Retinal pigment epithelial cell (primary cell): ENCODE measurements at regions not wholly inside any gene's neighbourhood (a gene's known extent, or its start where the extent isn't known, plus 50 kb on each side); places are given as distances from the start of the nearest gene placed in this dataset.

Experiments
- DNase-seq: peaks from one replicate; pipeline ENCODE4 v3.0.0-alpha.2; 2010; ENCODE audit warnings: low read depth
- H3K4me3 ChIP-seq: 2 replicates; pipeline ENCODE4 v1.5.1; 2011; ENCODE audit warnings: mild to moderate bottlenecking, low read length, control low read depth, moderate library complexity
- TF ChIP-seq, protein P1 (sequence below): conservative IDR thresholded peaks from 2 replicates; pipeline ENCODE4 v1.5.1; 2011; ENCODE audit warnings: low read depth, low read length, control low read depth, inconsistent platforms

DNA sequence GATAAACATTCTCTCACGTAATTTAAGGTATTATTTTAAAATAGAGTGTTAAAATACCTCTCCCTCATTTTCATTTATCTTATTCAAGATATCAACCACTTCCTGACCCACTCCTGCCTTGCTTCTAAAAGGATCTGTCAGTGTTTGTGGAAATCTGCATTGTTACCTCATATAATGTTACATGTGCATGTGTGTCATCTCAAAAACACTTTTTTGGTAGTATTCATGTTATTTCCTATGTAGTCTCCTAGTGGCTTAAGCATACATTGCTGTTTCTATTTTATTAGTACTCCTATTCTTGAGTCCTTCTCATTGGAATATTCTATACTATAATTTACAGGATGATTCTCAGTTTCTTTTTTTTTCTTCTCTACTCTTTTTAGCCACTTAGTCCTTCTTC is 1360.7 kb upstream of the CELF2 start:
- DNase-seq = no peak
- no peak overlapping the region for H3K4me3 ChIP-seq
- TF ChIP-seq, protein P1, sequence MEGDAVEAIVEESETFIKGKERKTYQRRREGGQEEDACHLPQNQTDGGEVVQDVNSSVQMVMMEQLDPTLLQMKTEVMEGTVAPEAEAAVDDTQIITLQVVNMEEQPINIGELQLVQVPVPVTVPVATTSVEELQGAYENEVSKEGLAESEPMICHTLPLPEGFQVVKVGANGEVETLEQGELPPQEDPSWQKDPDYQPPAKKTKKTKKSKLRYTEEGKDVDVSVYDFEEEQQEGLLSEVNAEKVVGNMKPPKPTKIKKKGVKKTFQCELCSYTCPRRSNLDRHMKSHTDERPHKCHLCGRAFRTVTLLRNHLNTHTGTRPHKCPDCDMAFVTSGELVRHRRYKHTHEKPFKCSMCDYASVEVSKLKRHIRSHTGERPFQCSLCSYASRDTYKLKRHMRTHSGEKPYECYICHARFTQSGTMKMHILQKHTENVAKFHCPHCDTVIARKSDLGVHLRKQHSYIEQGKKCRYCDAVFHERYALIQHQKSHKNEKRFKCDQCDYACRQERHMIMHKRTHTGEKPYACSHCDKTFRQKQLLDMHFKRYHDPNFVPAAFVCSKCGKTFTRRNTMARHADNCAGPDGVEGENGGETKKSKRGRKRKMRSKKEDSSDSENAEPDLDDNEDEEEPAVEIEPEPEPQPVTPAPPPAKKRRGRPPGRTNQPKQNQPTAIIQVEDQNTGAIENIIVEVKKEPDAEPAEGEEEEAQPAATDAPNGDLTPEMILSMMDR = no peak

DNA sequence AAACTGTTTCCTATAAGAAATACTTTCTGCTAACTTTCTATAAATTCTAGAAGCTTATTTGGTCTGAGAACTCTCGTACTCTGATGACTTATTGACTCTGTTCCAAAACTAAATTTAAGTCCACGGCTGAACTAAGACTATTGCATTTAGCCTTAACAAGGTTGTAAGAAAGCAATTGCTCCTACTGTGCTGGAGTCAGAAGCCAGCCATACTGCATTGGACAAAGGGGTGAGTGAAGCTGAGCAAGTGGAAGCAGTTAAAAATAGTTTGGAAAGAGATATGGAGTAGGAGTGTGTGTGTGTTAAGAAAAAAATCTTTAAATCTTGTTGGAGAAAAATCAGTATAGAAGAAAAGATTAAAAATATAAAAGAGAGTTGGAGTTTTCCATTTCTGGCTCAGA is 1360.1 kb upstream of the CELF2 start:
- no peak for DNase-seq
- H3K4me3 ChIP-seq = no peak overlapping the region
- TF ChIP-seq, protein P1 = no peak

DNA sequence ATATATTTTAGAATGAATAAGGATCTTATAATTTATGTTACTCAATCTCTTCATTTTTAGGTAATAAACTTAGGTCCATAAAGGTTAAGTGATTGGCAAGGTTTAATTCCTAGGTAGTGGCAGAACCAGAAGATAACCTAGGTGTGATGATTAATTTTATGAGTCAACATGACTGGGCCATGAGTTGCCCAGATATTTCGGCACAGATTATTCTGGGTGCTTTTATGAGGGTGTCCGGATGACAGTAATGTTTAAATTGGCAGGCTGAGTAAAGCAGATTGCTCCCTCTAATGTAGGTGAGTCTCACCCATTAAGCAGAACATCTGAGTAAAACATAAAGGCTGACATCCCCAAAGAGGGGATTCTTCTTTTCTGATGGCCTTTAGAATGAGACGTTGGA is 1349.3 kb upstream of the CELF2 start:
- TF ChIP-seq, protein P1 = no peak
- DNase-seq = no peak
- H3K4me3 ChIP-seq = no peak overlapping the region

DNA sequence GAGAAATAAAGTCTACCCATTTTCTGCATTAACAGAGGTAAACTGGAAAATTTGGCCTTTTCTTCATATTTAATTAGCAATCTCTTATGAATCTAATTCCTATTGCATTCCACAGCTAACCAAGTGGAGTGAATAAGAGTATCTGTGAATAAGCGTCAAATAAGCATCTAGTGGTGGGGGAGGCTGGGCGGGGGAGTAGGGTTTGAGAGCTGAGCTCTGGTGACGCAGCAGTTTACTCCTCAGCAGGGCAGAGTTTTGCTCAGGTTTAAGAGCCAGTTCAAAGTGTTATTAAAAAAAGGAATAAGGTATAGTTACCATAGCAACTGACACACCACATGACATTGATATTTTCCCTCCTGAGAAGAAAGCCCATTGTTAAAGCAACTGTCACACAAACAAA is 1346.8 kb upstream of the CELF2 start:
- DNase-seq = peak; percentile 31
- H3K4me3 ChIP-seq = no peak overlapping the region
- TF ChIP-seq, protein P1 = no peak

DNA sequence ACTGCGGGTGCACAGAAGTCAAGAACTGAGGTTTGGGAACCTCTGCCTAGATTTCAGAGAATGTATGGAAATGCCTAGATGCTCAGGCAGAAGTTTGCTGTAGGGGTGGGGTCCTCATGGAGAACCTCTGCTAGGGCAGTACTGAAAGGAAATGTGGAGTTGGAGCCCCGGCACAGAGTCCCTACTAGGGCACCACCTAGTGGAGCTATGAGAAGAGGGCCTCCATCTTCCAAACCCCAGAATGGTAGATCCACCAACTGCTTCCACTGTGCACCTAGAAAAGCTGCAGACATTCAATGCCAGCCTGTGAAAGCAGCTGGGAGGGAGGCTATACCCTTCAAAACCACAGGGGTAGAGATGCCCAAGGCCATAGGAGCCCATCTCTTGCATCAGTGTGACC is 1336.0 kb upstream of the CELF2 start:
- no peak overlapping the region for H3K4me3 ChIP-seq
- no peak for DNase-seq
- TF ChIP-seq, protein P1 = no peak

DNA sequence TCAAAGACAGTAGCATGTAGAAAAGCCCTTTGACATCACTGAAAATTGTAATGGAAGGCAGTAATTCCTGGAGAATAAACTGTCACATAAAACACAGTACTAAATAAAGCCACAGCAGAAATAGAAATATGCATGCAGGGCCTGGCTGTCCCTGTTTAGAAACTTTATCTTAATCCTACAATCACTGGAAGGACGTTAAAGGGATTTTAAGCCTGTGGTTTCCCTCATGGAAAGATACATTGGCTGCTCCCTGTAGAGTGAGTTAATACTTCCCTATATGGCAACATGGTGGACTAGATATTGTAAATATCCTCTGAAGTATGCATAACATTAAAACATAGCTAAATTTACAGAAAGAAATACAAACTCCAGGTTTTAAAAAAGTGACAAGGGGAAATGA is 1334.9 kb upstream of the CELF2 start:
- TF ChIP-seq, protein P1 = no peak
- H3K4me3 ChIP-seq = no peak overlapping the region
- DNase-seq = peak; percentile 56

DNA sequence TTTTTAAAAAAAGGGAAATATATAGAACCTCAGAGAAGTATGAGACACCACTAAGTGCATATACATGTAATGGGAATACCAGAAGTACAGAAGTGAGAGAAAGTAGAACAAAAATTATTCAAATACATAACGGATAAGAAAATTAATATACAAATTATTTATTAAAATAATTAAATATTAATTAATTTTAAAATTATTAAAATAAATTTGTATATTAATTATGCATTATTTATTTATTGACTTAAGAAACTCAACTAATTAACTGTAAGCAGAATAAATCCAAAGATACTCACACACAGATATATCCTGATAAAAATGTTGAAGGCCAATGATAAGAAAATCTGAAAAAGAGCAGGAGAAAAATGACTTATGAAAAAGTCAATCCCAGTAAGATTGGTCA is 1333.5 kb upstream of the CELF2 start:
- TF ChIP-seq, protein P1 = no peak
- DNase-seq = no peak
- H3K4me3 ChIP-seq = no peak overlapping the region
